Lower leg skin (tissue), 3 donors: ENCODE measurements at regions not wholly inside any gene's neighbourhood (a gene's known extent, or its start where the extent isn't known, plus 50 kb on each side); places are given as distances from the start of the nearest gene placed in this dataset.

Experiments
- POLR2A ChIP-seq, 2 donors: fragments of 450-650 bp; IDR thresholded peaks; one replicate each; pipeline ENCODE4 v1.6.1; 2016 to 2017; ENCODE audit warnings: antibody characterized with exemption in 2 of 2, mild to moderate bottlenecking in 1 of 2, moderate library complexity in 1 of 2
- TF ChIP-seq, protein P1 (sequence below), 3 donors: fragments of 450-650 bp; IDR thresholded peaks; one replicate each; pipeline ENCODE4 v1.5.1; 2016; ENCODE audit warnings: antibody characterized with exemption in 3 of 3, mild to moderate bottlenecking in 3 of 3, moderate library complexity in 2 of 3

DNA sequence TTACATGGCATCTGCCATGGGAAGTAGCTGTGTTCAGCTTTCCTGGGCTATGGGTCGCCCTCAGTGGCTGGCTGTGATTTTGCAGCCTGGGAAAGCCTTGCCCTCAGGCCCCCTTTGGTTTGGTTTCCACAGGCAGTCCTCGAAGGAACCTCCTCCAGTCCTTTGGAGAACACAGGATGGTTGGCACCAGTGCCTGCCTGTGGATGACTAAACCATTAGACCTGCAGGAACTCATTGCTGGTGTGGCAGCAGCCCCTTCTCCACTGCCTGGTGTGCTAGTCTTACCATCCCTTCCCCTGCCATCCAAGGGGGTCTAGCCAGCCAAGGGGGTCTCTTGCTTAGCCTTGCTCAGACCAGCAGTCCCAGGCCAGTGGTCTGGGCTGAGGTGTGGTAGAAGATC, 71.4 kb upstream of the PJA1 start:
- TF ChIP-seq POLR2A (IDR thresholded peaks at IDR 0.05) = no peak
- TF ChIP-seq, protein P1, sequence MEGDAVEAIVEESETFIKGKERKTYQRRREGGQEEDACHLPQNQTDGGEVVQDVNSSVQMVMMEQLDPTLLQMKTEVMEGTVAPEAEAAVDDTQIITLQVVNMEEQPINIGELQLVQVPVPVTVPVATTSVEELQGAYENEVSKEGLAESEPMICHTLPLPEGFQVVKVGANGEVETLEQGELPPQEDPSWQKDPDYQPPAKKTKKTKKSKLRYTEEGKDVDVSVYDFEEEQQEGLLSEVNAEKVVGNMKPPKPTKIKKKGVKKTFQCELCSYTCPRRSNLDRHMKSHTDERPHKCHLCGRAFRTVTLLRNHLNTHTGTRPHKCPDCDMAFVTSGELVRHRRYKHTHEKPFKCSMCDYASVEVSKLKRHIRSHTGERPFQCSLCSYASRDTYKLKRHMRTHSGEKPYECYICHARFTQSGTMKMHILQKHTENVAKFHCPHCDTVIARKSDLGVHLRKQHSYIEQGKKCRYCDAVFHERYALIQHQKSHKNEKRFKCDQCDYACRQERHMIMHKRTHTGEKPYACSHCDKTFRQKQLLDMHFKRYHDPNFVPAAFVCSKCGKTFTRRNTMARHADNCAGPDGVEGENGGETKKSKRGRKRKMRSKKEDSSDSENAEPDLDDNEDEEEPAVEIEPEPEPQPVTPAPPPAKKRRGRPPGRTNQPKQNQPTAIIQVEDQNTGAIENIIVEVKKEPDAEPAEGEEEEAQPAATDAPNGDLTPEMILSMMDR (IDR thresholded peaks at IDR 0.05) = no peak
